ENCODE measurements at regions not wholly inside any gene's neighbourhood (a gene's known extent, or its start where the extent isn't known, plus 50 kb on each side); places are given as distances from the start of the nearest gene placed in this dataset.
"Not testable (repeated sequence)": the region's sequence is repeated elsewhere in the genome, so short reads cannot be mapped to it uniquely, and the experiment has no call there.

GRCh38 chr2:2726163-2726562 lies 395.1 kb upstream of the MYT1L start:
- no peaks in the 10 kb centered on the region for H3K36me3 ChIP-seq (ENCODE audit: low read depth)
- intact Hi-C loops (cut with DNase I, micrococcal nuclease), result no loop called here
- ATAC-seq (no peak), DNase-seq (no peak)
- H3K4me1 ChIP-seq (ENCODE audit: low read depth), result no peaks in the 10 kb centered on the region
- no peak overlapping the region for H3K4me3 ChIP-seq
- TF ChIP-seq CTCF (IDR thresholded peaks at IDR 0.05), result no peak
- peaks cover 9% of the 10 kb centered on the region for H3K9me3 ChIP-seq

- Histone ChIP-seq H3K36me3 (ENCODE audit: low read depth) (no peaks in the 10 kb centered on the region), H3K4me3 (no peak overlapping the region), H3K9me3 (peaks cover 9% of the 10 kb centered on the region), H3K4me1 (ENCODE audit: low read depth) (no peaks in the 10 kb centered on the region)
- no peak for TF ChIP-seq CTCF (IDR thresholded peaks at IDR 0.05)
- intact Hi-C loops (cut with DNase I, micrococcal nuclease), result no loop called here
- ATAC-seq (no peak), DNase-seq (no peak)
Measured at GRCh38 chr2:2723064-2723463, 392.0 kb upstream of the MYT1L start.

GRCh38 chr2:2721296-2721835 lies 390.3 kb upstream of the MYT1L start:
- Histone ChIP-seq H3K9me3 (peaks cover 9% of the 10 kb centered on the region), H3K4me1 (ENCODE audit: low read depth) (no peaks in the 10 kb centered on the region), H3K4me3 (no peak overlapping the region), H3K36me3 (ENCODE audit: low read depth) (no peaks in the 10 kb centered on the region)
- DNase-seq, result no peak
- ATAC-seq, result no peak
- no peak for TF ChIP-seq CTCF (IDR thresholded peaks at IDR 0.05)
- intact Hi-C loops (cut with DNase I, micrococcal nuclease), result no loop called here

- DNase-seq; intact Hi-C loops (cut with DNase I, micrococcal nuclease); ATAC-seq; H3K4me3 ChIP-seq; H3K9me3 ChIP-seq; H3K4me1 ChIP-seq (ENCODE audit: low read depth); H3K36me3 ChIP-seq (ENCODE audit: low read depth): not testable (repeated sequence)
Measured at GRCh38 chr2:2720806-2721205, 389.7 kb upstream of the MYT1L start.

GRCh38 chr2:2720351-2720750 lies 389.3 kb upstream of the MYT1L start:
- no peak for DNase-seq
- intact Hi-C loops (cut with DNase I, micrococcal nuclease), result no loop called here
- Histone ChIP-seq H3K36me3 (ENCODE audit: low read depth) (no peaks in the 10 kb centered on the region), H3K9me3 (peaks cover 9% of the 10 kb centered on the region), H3K4me1 (ENCODE audit: low read depth) (no peaks in the 10 kb centered on the region), H3K4me3 (no peak overlapping the region)
- TF ChIP-seq CTCF (IDR thresholded peaks at IDR 0.05), result no peak
- no peak for ATAC-seq

- peaks cover 9% of the 10 kb centered on the region for H3K9me3 ChIP-seq
- intact Hi-C loops (cut with DNase I, micrococcal nuclease), result no loop called here
- H3K4me1 ChIP-seq (ENCODE audit: low read depth), result no peaks in the 10 kb centered on the region
- H3K36me3 ChIP-seq (ENCODE audit: low read depth), result no peaks in the 10 kb centered on the region
- ATAC-seq (no peak), DNase-seq (no peak)
- no peak overlapping the region for H3K4me3 ChIP-seq
- no peak for TF ChIP-seq CTCF (IDR thresholded peaks at IDR 0.05)
Measured at GRCh38 chr2:2719781-2720180, 388.7 kb upstream of the MYT1L start.

All from mucosa of descending colon (tissue), 3 donors.